Brain microvascular endothelial cell (primary cell): ENCODE measurements at regions not wholly inside any gene's neighbourhood (a gene's known extent, or its start where the extent isn't known, plus 50 kb on each side); places are given as distances from the start of the nearest gene placed in this dataset.
A peak's percentile ranks its signal among the peaks of the same experiment; 100 is the strongest.

Experiments
- DNase-seq: peaks from one replicate; pipeline ENCODE4 v3.0.0-alpha.2; 2020
- H3K27ac ChIP-seq: fragments of 250-450 bp; sonication (Bioruptor Pico); 2 replicates; pipeline ENCODE4 v1.5.1; 2020; ENCODE audit warnings: mild to moderate bottlenecking, moderate library complexity
- H3K27me3 ChIP-seq: fragments of 250-450 bp; sonication (Bioruptor Pico); replicated peaks from 2 replicates; pipeline ENCODE4 v1.5.1; 2020; ENCODE audit warnings: mild to moderate bottlenecking
- H3K36me3 ChIP-seq: fragments of 250-450 bp; sonication (Bioruptor Pico); replicated peaks from 2 replicates; pipeline ENCODE4 v1.5.1; 2020; ENCODE audit warnings: mild to moderate bottlenecking
- H3K4me3 ChIP-seq: 2 replicates; pipeline ENCODE4 v1.5.1; 2011; ENCODE audit warnings: low read depth, mild to moderate bottlenecking, control low read depth, low read length, moderate library complexity
- in situ Hi-C: cut with HindIII; loops from 2 replicates; pipeline ENCODE4 v1.10.0; 2017; ENCODE audit warnings: low sequenced_read_pairs, low pct_ligation_motif_present
- TF ChIP-seq, protein P1 (sequence below): IDR thresholded peaks from 2 replicates; pipeline ENCODE4 v1.5.1; 2011; ENCODE audit warnings: low read depth, mild to moderate bottlenecking, moderate library complexity, low read length, control low read depth, inconsistent platforms; ENCODE audit errors: missing control alignments

DNA sequence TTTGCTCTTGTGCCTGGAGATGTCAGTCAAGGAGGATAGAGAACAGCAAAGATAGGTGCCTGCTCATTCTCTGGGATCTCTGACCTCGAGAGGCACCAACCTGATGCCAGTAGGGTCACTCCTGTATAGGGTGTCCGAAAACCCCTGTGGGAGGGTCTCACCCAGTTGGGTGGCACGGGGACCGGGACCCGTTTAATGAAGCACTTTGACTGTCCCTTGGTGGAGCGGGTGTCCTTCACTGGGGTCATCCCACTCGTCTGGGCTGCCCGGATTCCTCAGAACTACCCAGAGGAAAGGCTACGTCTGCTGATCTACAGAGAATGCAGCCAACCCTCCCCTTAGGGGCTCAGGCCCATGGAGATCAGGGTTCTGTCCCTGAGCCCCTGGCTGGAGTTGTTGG lies 157.6 kb downstream of the CAPZA3 start:
- H3K36me3 ChIP-seq: no peaks in the 10 kb centered on the region
- no peaks in the 10 kb centered on the region for H3K27me3 ChIP-seq
- in situ Hi-C loops: no loop called here
- TF ChIP-seq, protein P1, sequence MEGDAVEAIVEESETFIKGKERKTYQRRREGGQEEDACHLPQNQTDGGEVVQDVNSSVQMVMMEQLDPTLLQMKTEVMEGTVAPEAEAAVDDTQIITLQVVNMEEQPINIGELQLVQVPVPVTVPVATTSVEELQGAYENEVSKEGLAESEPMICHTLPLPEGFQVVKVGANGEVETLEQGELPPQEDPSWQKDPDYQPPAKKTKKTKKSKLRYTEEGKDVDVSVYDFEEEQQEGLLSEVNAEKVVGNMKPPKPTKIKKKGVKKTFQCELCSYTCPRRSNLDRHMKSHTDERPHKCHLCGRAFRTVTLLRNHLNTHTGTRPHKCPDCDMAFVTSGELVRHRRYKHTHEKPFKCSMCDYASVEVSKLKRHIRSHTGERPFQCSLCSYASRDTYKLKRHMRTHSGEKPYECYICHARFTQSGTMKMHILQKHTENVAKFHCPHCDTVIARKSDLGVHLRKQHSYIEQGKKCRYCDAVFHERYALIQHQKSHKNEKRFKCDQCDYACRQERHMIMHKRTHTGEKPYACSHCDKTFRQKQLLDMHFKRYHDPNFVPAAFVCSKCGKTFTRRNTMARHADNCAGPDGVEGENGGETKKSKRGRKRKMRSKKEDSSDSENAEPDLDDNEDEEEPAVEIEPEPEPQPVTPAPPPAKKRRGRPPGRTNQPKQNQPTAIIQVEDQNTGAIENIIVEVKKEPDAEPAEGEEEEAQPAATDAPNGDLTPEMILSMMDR: no peak
- DNase-seq: no peak
- H3K27ac ChIP-seq: no peak overlapping the region
- H3K4me3 ChIP-seq: no peak overlapping the region

DNA sequence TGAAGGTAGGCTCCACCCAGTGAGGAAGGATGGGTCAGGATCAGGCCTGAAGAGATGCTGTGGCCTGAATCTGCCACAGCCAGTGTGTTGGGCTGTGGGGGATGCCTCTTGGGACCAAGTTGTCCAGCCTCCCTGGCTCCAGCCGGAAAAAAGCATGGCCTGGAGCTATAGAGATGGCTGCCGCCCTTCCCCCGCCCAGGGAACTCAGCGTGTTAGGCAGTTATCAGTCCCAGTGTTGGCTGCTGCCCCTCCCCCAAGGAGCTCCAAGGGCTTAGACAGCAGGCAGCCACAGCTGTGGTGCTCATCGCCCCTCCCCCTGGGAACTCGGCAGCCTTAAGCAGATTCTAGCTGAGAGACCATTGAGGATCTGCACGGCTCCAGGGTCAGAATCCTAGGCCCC lies 158.0 kb downstream of the CAPZA3 start:
- in situ Hi-C loops: no loop called here
- no peak overlapping the region for H3K27ac ChIP-seq
- TF ChIP-seq, protein P1: no peak
- DNase-seq: no peak
- H3K4me3 ChIP-seq: no peak overlapping the region
- no peaks in the 10 kb centered on the region for H3K36me3 ChIP-seq
- no peaks in the 10 kb centered on the region for H3K27me3 ChIP-seq

DNA sequence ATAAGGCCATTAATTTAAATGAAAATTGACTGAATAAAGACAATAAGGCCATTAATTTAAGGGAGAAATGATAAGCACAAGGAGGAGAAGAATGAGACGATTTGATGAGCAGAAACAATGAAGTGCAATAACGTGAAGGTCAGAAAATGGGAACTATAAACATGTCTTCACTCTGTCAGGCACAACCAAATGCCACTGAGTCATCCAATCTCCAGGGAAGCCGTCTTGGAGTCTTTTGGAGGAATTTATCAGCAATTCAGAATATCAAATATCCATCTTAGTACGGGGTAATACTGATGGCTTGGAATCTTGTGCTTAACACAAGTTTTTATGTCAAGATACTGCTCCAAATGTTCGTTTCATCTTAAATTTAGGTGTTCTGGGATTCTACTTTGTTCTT lies 159.9 kb downstream of the CAPZA3 start:
- in situ Hi-C loops: no loop called here
- peak; percentile 16 for DNase-seq

DNA sequence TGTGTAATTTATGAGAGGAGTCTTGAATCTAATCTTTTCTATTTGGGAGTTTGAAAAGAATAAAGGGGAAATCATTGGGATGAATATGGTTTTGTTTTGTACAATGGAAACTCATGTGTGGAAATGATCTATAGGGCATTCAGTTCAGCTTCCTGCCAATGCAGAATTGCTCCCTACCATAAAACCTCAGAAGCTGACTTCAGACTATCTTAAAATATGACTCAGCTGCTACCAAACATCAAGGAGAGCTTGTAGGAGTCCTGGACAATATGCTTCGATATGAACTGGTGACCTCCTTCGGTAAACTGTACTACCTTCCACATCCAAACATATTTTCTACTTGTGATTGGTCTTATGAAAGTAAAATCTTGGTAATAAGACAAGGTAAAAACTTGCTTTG lies 160.6 kb downstream of the CAPZA3 start:
- in situ Hi-C loops: no loop called here
- TF ChIP-seq, protein P1: no peak
- Histone ChIP-seq H3K27me3 (no peaks in the 10 kb centered on the region), H3K36me3 (no peaks in the 10 kb centered on the region), H3K4me3 (no peak overlapping the region), H3K27ac (no peak overlapping the region)
- no peak for DNase-seq

More for the DNA sequence above, 159.9 kb downstream of the CAPZA3 start:
- TF ChIP-seq, protein P1: no peak
- H3K27ac ChIP-seq: no peak overlapping the region
- no peak overlapping the region for H3K4me3 ChIP-seq
- no peaks in the 10 kb centered on the region for H3K36me3 ChIP-seq
- H3K27me3 ChIP-seq: no peaks in the 10 kb centered on the region

DNA sequence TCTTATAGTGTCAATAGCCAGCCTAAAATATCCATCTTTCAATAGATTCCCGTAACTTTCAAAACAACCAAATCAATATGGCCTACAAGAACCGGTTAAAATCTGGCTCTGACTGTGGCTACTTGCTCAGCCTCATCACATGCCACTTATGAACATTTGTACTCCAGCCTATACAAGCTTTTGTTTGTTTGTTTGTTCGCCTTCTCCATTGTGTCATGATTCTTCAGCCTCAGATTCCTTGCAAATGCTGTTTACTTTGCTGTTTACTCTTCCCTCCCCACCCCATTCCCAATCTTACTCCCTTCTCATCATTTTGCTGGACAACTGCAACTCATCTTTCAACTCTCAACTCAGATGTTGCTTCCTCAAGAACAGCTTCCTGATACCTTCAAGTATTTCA lies 161.2 kb downstream of the CAPZA3 start:
- Histone ChIP-seq H3K27ac (no peak overlapping the region), H3K36me3 (no peaks in the 10 kb centered on the region), H3K27me3 (no peaks in the 10 kb centered on the region), H3K4me3 (no peak overlapping the region)
- TF ChIP-seq, protein P1: no peak
- DNase-seq: no peak
- in situ Hi-C loops: no loop called here

DNA sequence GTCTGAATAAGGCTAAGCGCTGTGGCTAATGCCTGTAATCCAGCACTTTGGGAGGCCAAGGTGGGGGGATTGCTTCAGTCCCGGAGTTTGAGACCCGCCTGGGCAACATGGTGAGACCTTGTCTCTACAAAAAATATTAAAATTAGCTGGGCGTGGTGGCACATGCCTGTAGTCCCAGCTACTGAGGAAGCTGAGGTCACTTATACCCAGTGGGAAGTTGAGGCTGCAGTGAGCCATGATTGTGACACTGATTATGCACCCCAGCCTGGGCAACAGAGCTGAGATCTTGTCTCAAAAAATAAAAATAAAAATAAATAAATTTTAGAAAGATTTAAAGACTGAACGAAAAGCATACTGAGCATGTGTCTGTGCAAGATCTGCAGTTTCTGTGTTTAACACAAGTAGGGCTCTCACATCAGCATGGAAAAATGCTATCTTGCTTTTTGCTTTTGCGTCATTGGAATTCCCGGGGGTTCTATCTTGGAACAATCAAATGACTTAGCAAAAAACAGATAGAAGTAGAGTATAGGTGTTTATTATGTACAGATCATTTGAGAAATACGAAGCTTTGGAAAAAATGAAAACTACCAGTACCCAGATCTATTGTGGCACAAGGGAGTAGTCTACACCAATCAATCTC lies 161.9 kb downstream of the CAPZA3 start:
- Histone ChIP-seq H3K4me3 (no peak overlapping the region), H3K27me3 (no peaks in the 10 kb centered on the region), H3K27ac (no peak overlapping the region), H3K36me3 (no peaks in the 10 kb centered on the region)
- TF ChIP-seq, protein P1: no peak
- DNase-seq: no peak
- in situ Hi-C loops: no loop called here
